DOHH2 (cell line): ENCODE measurements at regions not wholly inside any gene's neighbourhood (a gene's known extent, or its start where the extent isn't known, plus 50 kb on each side); places are given as distances from the start of the nearest gene placed in this dataset.

Source experiments
- H3F3A ChIP-seq: fragments of 200-600 bp; sonication (generic), shearing (Covaris generic); 2 replicates; pipeline ENCODE4 v1.6.0; 2016; ENCODE audit warnings: antibody characterized with exemption, mild to moderate bottlenecking; ENCODE audit not compliant: control insufficient read depth, insufficient read depth
- H3K27ac ChIP-seq: fragments of 200-600 bp; sonication (generic); 2 replicates; pipeline ENCODE4 v1.5.1; 2014; ENCODE audit warnings: low read depth, mild to moderate bottlenecking, low read length, moderate library complexity
- H3K27me3 ChIP-seq: fragments of 200-600 bp; sonication (generic); 2 replicates; pipeline ENCODE4 v1.6.1; 2014; ENCODE audit warnings: mild to moderate bottlenecking, low read length, mixed read lengths; ENCODE audit not compliant: control insufficient read depth
- H3K36me3 ChIP-seq: fragments of 200-600 bp; sonication (generic); 2 replicates; pipeline ENCODE4 v1.6.1; 2014; ENCODE audit warnings: mild to moderate bottlenecking, low read length, moderate library complexity, mixed read lengths; ENCODE audit not compliant: control insufficient read depth
- H3K4me1 ChIP-seq: fragments of 200-600 bp; sonication (generic); 2 replicates; pipeline ENCODE4 v1.6.1; 2014; ENCODE audit warnings: mild to moderate bottlenecking, low read length, mixed read lengths; ENCODE audit not compliant: control insufficient read depth
- H3K4me2 ChIP-seq: fragments of 200-600 bp; sonication (generic); 2 replicates; pipeline ENCODE4 v1.6.0; 2014; ENCODE audit warnings: mild to moderate bottlenecking, low read length, moderate library complexity
- H3K4me3 ChIP-seq: fragments of 200-600 bp; sonication (generic); 2 replicates; pipeline ENCODE4 v1.5.1; 2014; ENCODE audit warnings: mild to moderate bottlenecking, low read length, mixed read lengths
- H3K79me2 ChIP-seq: fragments of 200-600 bp; sonication (generic); 2 replicates; pipeline ENCODE4 v1.6.1; 2014; ENCODE audit warnings: mild to moderate bottlenecking, low read length, mixed read lengths; ENCODE audit not compliant: control insufficient read depth
- H3K9me2 ChIP-seq: fragments of 200-600 bp; sonication (generic); replicated peaks from 2 replicates; pipeline ENCODE4 v1.6.1; 2014; ENCODE audit warnings: mild to moderate bottlenecking, low read length, mixed read lengths; ENCODE audit not compliant: control insufficient read depth
- H3K9me3 ChIP-seq: fragments of 200-600 bp; sonication (generic); 2 replicates; pipeline ENCODE4 v1.6.1; 2014; ENCODE audit warnings: antibody characterized with exemption, low read length, mixed read lengths; ENCODE audit not compliant: control insufficient read depth, insufficient read depth
- H4K20me1 ChIP-seq: fragments of 200-600 bp; sonication (generic); 2 replicates; pipeline ENCODE4 v1.6.0; 2014; ENCODE audit warnings: low read depth, mild to moderate bottlenecking, antibody characterized with exemption, low read length, moderate library complexity; ENCODE audit not compliant: control insufficient read depth, insufficient read depth
- CTCF ChIP-seq: fragments of 200-600 bp; sonication (generic); IDR thresholded peaks from one replicate; pipeline ENCODE4 v1.5.1; 2014; ENCODE audit warnings: antibody characterized with exemption, mild to moderate bottlenecking, low read depth, low read length; ENCODE audit not compliant: poor library complexity, severe bottlenecking
- EZH2phosphoT487 ChIP-seq: fragments of 200-600 bp; sonication (generic); IDR thresholded peaks from 2 replicates; pipeline ENCODE4 v1.6.1; 2017; ENCODE audit warnings: borderline replicate concordance, mild to moderate bottlenecking, antibody characterized with exemption, low read length, moderate library complexity, mixed read lengths

- Histone ChIP-seq H3K4me3 (no peak overlapping the region), H3K9me2 (no peaks in the 10 kb centered on the region)
Measured at GRCh38 chr6:92337571-92337970, 1081.8 kb downstream of the EPHA7 start.

GRCh38 chr6:92329208-92329847 is 1090.0 kb downstream of the EPHA7 start:
- H3K4me1 ChIP-seq = no peaks in the 10 kb centered on the region
- H3K27me3 ChIP-seq = no peaks in the 10 kb centered on the region
- no peaks in the 10 kb centered on the region for H3K36me3 ChIP-seq
- H3F3A ChIP-seq = no peaks in the 10 kb centered on the region
- H3K79me2 ChIP-seq = no peaks in the 10 kb centered on the region
- no peaks in the 10 kb centered on the region for H4K20me1 ChIP-seq
- H3K4me3 ChIP-seq = no peak overlapping the region
- H3K9me3 ChIP-seq = no peaks in the 10 kb centered on the region
- H3K4me2 ChIP-seq = no peak overlapping the region
- no peak for TF ChIP-seq EZH2phosphoT487
- TF ChIP-seq CTCF = no peak
- H3K9me2 ChIP-seq = no peaks in the 10 kb centered on the region
- H3K27ac ChIP-seq = no peak overlapping the region

More at GRCh38 chr6:92337571-92337970, 1081.8 kb downstream of the EPHA7 start:
- Histone ChIP-seq H3K36me3 (no peaks in the 10 kb centered on the region), H3K4me1 (no peaks in the 10 kb centered on the region), H3K4me2 (no peak overlapping the region), H3K27me3 (no peaks in the 10 kb centered on the region), H3F3A (no peaks in the 10 kb centered on the region), H4K20me1 (no peaks in the 10 kb centered on the region), H3K27ac (no peak overlapping the region), H3K79me2 (no peaks in the 10 kb centered on the region), H3K9me3 (no peaks in the 10 kb centered on the region)
- no peak for TF ChIP-seq EZH2phosphoT487
- no peak for TF ChIP-seq CTCF

- H3K4me2 ChIP-seq = no peak overlapping the region
- no peaks in the 10 kb centered on the region for H3K36me3 ChIP-seq
- no peak overlapping the region for H3K4me3 ChIP-seq
- no peak overlapping the region for H3K27ac ChIP-seq
- TF ChIP-seq EZH2phosphoT487 (no peak), CTCF (no peak)
- no peaks in the 10 kb centered on the region for H3F3A ChIP-seq
- no peaks in the 10 kb centered on the region for H4K20me1 ChIP-seq
- no peaks in the 10 kb centered on the region for H3K27me3 ChIP-seq
- H3K79me2 ChIP-seq = no peaks in the 10 kb centered on the region
- no peaks in the 10 kb centered on the region for H3K4me1 ChIP-seq
- no peaks in the 10 kb centered on the region for H3K9me3 ChIP-seq
- H3K9me2 ChIP-seq = no peaks in the 10 kb centered on the region
Measured at GRCh38 chr6:92315312-92315711, 1104.0 kb downstream of the EPHA7 start.
